Neural progenitor cell (in vitro differentiated cells): ENCODE measurements at regions not wholly inside any gene's neighbourhood (a gene's known extent, or its start where the extent isn't known, plus 50 kb on each side); places are given as distances from the start of the nearest gene placed in this dataset.

Source experiments
- CTCF ChIP-seq: fragments of 200-600 bp; sonication (generic); IDR thresholded peaks from 2 replicates; pipeline ENCODE4 v1.5.1; 2017; ENCODE audit warnings: antibody characterized with exemption, mild to moderate bottlenecking
- EZH2 ChIP-seq: fragments of 200-600 bp; sonication (generic); IDR thresholded peaks from 2 replicates; pipeline ENCODE4 v1.6.1; 2017; ENCODE audit warnings: antibody characterized with exemption, mild to moderate bottlenecking, moderate library complexity
- EZH2phosphoT487 ChIP-seq: fragments of 200-600 bp; sonication (generic); IDR thresholded peaks from 2 replicates; pipeline ENCODE4 v1.6.1; 2017; ENCODE audit warnings: antibody characterized with exemption

GRCh38 chr3:3923619-3924018, 124.4 kb downstream of the LRRN1 start:
- TF ChIP-seq CTCF (no peak), EZH2phosphoT487 (no peak), EZH2 (no peak)
